Fibroblast of skin of back (primary cell): ENCODE measurements at regions not wholly inside any gene's neighbourhood (a gene's known extent, or its start where the extent isn't known, plus 50 kb on each side); places are given as distances from the start of the nearest gene placed in this dataset.

Experiments used
- DNase-seq: peaks from one replicate; pipeline ENCODE4 v3.0.0-alpha.2; 2013

DNA sequence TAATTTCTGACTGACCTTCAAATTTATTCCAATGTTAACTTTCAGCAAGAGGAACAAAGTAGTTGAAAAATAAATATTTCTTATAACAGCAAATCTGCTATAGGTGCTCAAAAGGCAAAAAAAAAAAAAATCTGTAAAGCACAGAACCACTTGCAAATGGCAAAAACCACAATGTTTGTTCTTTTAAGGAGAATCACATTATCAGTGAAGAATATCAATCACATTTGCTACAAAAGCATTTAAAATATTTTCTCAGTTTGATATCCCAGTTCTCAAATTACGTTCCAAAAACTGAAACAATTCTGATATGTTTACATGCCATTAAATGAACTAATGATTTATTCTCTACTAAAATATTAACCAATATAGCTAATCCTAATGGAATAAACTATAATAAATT lies 163.3 kb downstream of the METTL4 start:
- no peak for DNase-seq

- no peak for DNase-seq
These were observed 161.4 kb downstream of the METTL4 start for GRCh38 chr18:2409906-2410305.

GRCh38 chr18:2410688-2411087 lies 160.6 kb downstream of the METTL4 start:
- DNase-seq, result no peak

GRCh38 chr18:2411381-2411960 lies 159.8 kb downstream of the METTL4 start:
- peak; percentile 59 for DNase-seq

DNA sequence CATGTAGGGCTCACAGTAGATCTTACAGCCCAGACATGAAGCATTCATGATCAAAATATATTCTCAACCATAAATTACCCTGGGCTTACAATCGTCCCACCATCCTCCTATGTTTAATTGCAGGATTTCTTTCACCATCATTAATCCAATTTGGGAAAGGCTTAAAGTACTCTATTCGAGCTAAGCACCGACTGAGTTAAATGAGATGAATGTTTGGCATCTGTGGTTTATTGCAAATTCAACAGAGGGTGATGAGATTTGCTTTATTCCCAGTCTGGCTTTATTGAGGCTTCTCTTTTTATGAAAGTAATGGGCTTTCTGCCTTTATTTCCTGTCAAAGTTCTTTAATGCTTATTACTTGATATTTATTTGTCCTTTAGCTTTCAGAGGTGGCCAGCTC lies 159.0 kb downstream of the METTL4 start:
- DNase-seq, result no peak

GRCh38 chr18:2412996-2413751 lies 158.1 kb downstream of the METTL4 start:
- DNase-seq, result no peak

GRCh38 chr18:2414235-2414634 lies 157.1 kb downstream of the METTL4 start:
- DNase-seq, result no peak

DNA sequence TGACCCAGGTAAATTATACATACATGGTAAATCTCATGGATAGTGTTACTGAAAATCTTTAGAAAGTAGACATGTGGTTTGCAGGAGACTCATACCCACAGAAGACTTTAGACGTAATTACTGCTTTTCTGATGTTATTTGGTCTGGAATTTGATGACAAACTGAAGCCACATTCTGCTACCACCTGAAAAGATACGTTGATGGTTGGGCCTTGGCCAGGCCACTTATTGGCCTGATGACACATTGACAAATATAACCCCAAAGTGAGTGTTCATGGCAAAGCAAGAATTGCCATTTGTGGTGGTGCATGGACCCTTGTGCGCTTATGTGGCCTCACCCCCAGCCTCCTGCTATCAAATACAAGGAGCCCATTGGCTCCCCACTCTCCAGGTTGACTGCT lies 155.6 kb downstream of the METTL4 start:
- DNase-seq, result no peak

DNA sequence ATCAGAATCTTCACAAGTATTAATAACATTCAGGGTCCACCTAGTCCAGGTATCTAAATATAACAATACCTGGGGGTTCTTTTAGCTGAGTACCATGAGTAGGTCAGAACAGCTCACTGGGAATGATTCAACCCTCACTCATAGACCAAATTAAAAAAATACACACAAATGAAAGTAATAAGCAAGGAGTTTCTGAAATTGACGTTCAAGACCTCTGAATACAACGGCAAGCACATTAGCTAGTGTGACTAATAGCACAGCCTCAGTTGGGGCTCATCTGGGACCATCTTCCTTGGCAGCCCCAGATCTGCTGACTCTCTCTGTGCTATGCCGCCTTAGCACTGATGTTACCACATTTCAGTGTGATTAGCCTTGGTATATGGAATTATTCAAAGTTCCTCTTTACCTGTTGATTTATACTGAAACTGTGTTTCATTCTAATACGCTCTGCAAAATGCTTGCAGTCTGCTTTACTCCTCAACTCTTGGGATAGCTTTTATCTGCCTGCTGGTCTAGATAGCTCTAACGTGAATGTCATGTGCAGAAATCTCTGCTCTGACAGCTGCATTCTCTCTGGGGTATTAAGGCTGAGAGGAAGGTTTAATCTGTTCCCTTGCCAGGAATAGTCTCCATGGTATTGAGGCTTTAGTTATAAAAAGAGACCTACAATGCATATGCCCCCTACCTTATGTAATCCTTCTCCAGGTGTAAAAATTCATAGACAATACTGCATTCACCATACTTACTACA lies 153.3 kb downstream of the METTL4 start:
- no peak for DNase-seq

DNA sequence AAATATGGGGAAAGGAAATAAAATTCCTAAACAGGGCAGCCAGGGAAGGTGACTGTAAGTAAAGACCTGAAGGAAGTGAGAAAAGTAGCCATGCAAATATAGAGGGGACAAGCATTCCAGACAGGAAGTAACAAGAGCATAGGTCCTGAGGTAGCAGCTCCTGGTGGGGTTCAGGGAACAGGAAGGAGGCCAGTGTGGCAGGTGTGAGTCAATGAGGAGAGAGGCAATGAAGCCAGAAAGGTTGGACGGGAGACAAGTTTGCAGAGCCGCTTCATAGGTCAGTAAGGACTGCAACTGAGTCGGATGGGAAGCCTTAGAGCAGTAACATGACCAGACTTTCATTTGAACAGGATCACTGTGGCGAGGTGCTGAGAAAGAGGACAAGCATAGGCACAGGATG lies 150.9 kb downstream of the METTL4 start:
- no peak for DNase-seq

DNA sequence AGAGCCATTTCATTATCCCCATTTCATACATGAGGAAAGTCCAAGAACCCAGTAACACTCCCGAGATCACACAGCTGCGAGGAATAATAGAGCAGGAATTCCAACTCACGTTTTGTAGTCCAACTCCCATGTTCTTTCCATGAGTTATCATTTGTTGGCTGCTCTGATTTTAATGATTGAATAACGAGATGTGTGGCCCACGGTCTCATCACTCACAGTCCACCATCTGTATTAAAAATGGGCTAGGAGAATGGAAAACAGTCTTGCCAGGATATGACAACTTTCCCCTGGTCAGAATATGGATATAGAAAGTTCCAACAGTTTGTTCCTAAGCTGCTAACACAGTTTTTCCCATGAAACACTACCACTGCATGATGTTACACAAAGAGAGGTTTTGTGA lies 147.5 kb downstream of the METTL4 start:
- no peak for DNase-seq

DNA sequence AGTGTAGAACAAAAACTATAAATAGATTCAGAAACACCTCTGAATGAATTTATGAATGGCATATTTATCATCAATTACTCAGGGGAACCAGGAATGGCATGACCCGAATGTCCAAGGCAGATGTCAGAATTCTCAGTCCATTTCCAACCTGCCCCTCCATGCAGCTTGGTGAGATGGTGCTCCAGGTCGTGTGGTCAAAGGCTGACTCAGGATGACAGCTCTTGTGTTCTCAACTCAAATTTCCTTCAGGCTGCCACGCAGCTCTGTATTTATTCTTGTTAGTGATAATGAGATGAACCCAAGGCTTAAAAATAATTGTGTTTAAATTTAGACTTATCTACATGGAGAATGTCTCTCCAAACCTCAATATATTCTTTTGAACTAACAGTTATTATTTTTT lies 146.9 kb downstream of the METTL4 start:
- DNase-seq, result no peak

GRCh38 chr18:2425426-2426317 lies 145.6 kb downstream of the METTL4 start:
- peak; percentile 26 for DNase-seq

- DNase-seq, result no peak
These were observed 141.1 kb downstream of the METTL4 start for GRCh38 chr18:2430191-2430590.

GRCh38 chr18:2431806-2432205 lies 139.5 kb downstream of the METTL4 start:
- no peak for DNase-seq

- no peak for DNase-seq
These were observed 137.9 kb downstream of the METTL4 start for GRCh38 chr18:2433366-2433765.

- peak; percentile 27 for DNase-seq
These were observed 129.8 kb downstream of the METTL4 start for GRCh38 chr18:2441544-2441943.

- no peak for DNase-seq
These were observed 129.3 kb downstream of the METTL4 start for GRCh38 chr18:2442006-2442405.

- DNase-seq, result peak; percentile 59
These were observed 128.5 kb downstream of the METTL4 start for GRCh38 chr18:2442726-2443275.

GRCh38 chr18:2444201-2444875 lies 127.0 kb downstream of the METTL4 start:
- DNase-seq, result no peak

- DNase-seq, result no peak
These were observed 122.6 kb downstream of the METTL4 start for GRCh38 chr18:2448565-2449151.
